Trophoblast cell (in vitro differentiated cells and primary cell): ENCODE measurements at regions not wholly inside any gene's neighbourhood (a gene's known extent, or its start where the extent isn't known, plus 50 kb on each side); places are given as distances from the start of the nearest gene placed in this dataset.

Experiments used
- DNase-seq, 2 donors: peaks; one replicate each; pipeline ENCODE4 v3.0.0-alpha.2; 2016
- H2AFZ ChIP-seq: 2 replicates; pipeline ENCODE4 v1.6.1; 2013; ENCODE audit warnings: low read length, moderate library complexity, mild to moderate bottlenecking; ENCODE audit not compliant: insufficient read depth, poor library complexity
- H2AK5ac ChIP-seq: 2 replicates; pipeline ENCODE4 v1.6.1; 2013; ENCODE audit warnings: mild to moderate bottlenecking, low read length
- H2BK120ac ChIP-seq: 2 replicates; pipeline ENCODE4 v1.6.1; 2013; ENCODE audit warnings: low read length, mild to moderate bottlenecking, moderate library complexity; ENCODE audit not compliant: insufficient read depth, poor library complexity
- H2BK12ac ChIP-seq: 2 replicates; pipeline ENCODE4 v1.6.1; 2013; ENCODE audit warnings: mild to moderate bottlenecking, low read length, moderate library complexity
- H2BK5ac ChIP-seq: 2 replicates; pipeline ENCODE4 v1.6.1; 2013; ENCODE audit warnings: low read length, low read depth, moderate library complexity, mild to moderate bottlenecking; ENCODE audit not compliant: poor library complexity
- H3K14ac ChIP-seq: 2 replicates; pipeline ENCODE4 v1.6.1; 2013; ENCODE audit warnings: mild to moderate bottlenecking, low read length
- H3K18ac ChIP-seq: 2 replicates; pipeline ENCODE4 v1.6.1; 2013; ENCODE audit warnings: mild to moderate bottlenecking, low read length
- H3K23ac ChIP-seq: 2 replicates; pipeline ENCODE4 v1.6.1; 2013; ENCODE audit warnings: low read length
- H3K27ac ChIP-seq: 2 replicates; pipeline ENCODE4 v1.5.1; 2013; ENCODE audit warnings: low read depth, mild to moderate bottlenecking, inconsistent platforms, low read length, moderate library complexity
- H3K27me3 ChIP-seq: 2 replicates; pipeline ENCODE4 v1.6.1; 2013; ENCODE audit warnings: inconsistent platforms, mild to moderate bottlenecking, low read length, moderate library complexity; ENCODE audit not compliant: insufficient read depth
- H3K36me3 ChIP-seq, 2 experiments: 1 replicate in 1 of 2; 2 replicates in 1 of 2; pipeline ENCODE4 v1.6.1; 2013; ENCODE audit warnings: low read length in 2 of 2, mild to moderate bottlenecking in 2 of 2, moderate library complexity in 1 of 2; ENCODE audit not compliant: insufficient read depth in 2 of 2, control insufficient read depth in 1 of 2
- H3K4ac ChIP-seq: 2 replicates; pipeline ENCODE4 v1.6.1; 2013; ENCODE audit warnings: low read depth, mild to moderate bottlenecking, low read length, moderate library complexity
- H3K4me1 ChIP-seq, 2 experiments: 1 replicate in 1 of 2; 2 replicates in 1 of 2; pipeline ENCODE4 v1.6.1; 2013; ENCODE audit warnings: low read length in 2 of 2, mild to moderate bottlenecking in 2 of 2, moderate library complexity in 1 of 2; ENCODE audit not compliant: insufficient read depth in 2 of 2, control insufficient read depth in 1 of 2
- H3K4me2 ChIP-seq: 2 replicates; pipeline ENCODE4 v1.6.1; 2013; ENCODE audit warnings: inconsistent platforms, mild to moderate bottlenecking, low read length, moderate library complexity
- H3K4me3 ChIP-seq: 2 replicates; pipeline ENCODE4 v1.5.1; 2013; ENCODE audit warnings: mild to moderate bottlenecking, low read depth, low read length, inconsistent platforms
- H3K79me1 ChIP-seq: one replicate; pipeline ENCODE4 v1.6.1; 2013; ENCODE audit warnings: low read length
- H3K79me2 ChIP-seq: 2 replicates; pipeline ENCODE4 v1.6.1; 2013; ENCODE audit warnings: low read length, mild to moderate bottlenecking; ENCODE audit not compliant: control insufficient read depth, insufficient read depth, poor library complexity
- H3K9ac ChIP-seq: 2 replicates; pipeline ENCODE4 v1.6.1; 2013; ENCODE audit warnings: mild to moderate bottlenecking, low read length
- H3K9me3 ChIP-seq: 2 replicates; pipeline ENCODE4 v1.6.1; 2013; ENCODE audit warnings: low read depth, mild to moderate bottlenecking, control low read depth, inconsistent platforms, low read length; ENCODE audit not compliant: insufficient read depth
- H4K12ac ChIP-seq: 2 replicates; pipeline ENCODE4 v1.6.1; 2013; ENCODE audit warnings: low read depth, mild to moderate bottlenecking, low read length, moderate library complexity
- H4K8ac ChIP-seq: 2 replicates; pipeline ENCODE4 v1.6.1; 2013; ENCODE audit warnings: low read depth, mild to moderate bottlenecking, low read length, moderate library complexity
- H4K91ac ChIP-seq: one replicate; pipeline ENCODE4 v1.6.1; 2013; ENCODE audit warnings: low read depth, mild to moderate bottlenecking, low read length, moderate library complexity
- WGBS: extraction: QIAGEN DNeasy Blood & Tissue Kit; methylation state at CpG from one replicate; pipeline ENCODE4 v1.1.7; 2013; ENCODE audit warnings: missing lambda C conversion rate; ENCODE audit not compliant: insufficient read length, insufficient coverage; ENCODE audit errors: extremely low coverage; 5-methylcytosine and 5-hydroxymethylcytosine counted together

DNA sequence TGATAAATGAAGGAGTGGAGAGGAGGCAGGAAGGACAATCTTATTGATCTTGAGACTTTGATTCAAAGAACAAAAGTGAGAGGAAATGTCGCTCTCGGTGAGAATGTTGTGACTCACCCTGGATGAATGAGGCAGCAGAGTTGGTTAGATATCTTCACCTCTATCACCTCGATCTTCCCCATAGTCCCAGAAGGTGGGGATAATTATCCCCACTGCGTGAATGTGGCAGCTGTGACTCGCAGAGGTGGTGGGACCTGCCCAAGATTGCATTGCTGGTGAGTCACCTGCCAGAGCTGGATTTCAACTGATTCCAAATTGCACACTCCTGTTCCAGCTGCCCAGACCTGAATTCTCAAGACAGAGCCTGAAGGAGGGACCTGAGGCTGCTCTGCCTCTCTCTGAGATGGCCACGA is 105.0 kb downstream of the MATN1 start:
- Histone ChIP-seq H3K27ac (no peak overlapping the region), H2AFZ (no peak overlapping the region), H2BK120ac (no peak overlapping the region)

GRCh38 chr1:30616759-30617158 is 106.6 kb downstream of the MATN1 start:
- Histone ChIP-seq H4K91ac (no peak overlapping the region), H3K4ac (no peak overlapping the region), H2AK5ac (no peak overlapping the region), H4K12ac (no peak overlapping the region), H3K23ac (no peak overlapping the region), H3K4me1 (peaks cover 4 to 7% of the 10 kb centered on the region in 2 experiments), H3K27ac (no peak overlapping the region), H3K36me3 (no peaks in the 10 kb centered on the region), H2BK120ac (no peak overlapping the region), H4K8ac (no peak overlapping the region), H3K4me2 (no peak overlapping the region), H3K18ac (no peak overlapping the region), H3K79me1 (no peaks in the 10 kb centered on the region), H3K27me3 (no peaks in the 10 kb centered on the region), H3K14ac (no peak overlapping the region), H2BK5ac (no peak overlapping the region), H3K9me3 (no peaks in the 10 kb centered on the region), H2AFZ (no peak overlapping the region), H3K4me3 (no peak overlapping the region), H3K79me2 (no peaks in the 10 kb centered on the region), H3K9ac (no peak overlapping the region), H2BK12ac (no peak overlapping the region)
- DNase-seq, result no peak
- WGBS, result no CpG with 5 or more reads among the region's 7 CpGs

More for the DNA sequence above, 105.0 kb downstream of the MATN1 start:
- no peak overlapping the region for H3K23ac ChIP-seq
- no peak overlapping the region for H3K14ac ChIP-seq
- H3K4me2 ChIP-seq, result no peak overlapping the region
- no peaks in the 10 kb centered on the region for H3K36me3 ChIP-seq
- H3K4me3 ChIP-seq, result no peak overlapping the region
- H3K4me1 ChIP-seq, result peaks cover 4 to 7% of the 10 kb centered on the region in 2 experiments
- no peak overlapping the region for H4K12ac ChIP-seq
- no peak overlapping the region for H2BK12ac ChIP-seq
- no CpG with 5 or more reads among the region's 6 CpGs for WGBS
- no peaks in the 10 kb centered on the region for H3K79me1 ChIP-seq
- H3K27me3 ChIP-seq, result no peaks in the 10 kb centered on the region
- H3K79me2 ChIP-seq, result no peaks in the 10 kb centered on the region
- H2BK5ac ChIP-seq, result no peak overlapping the region
- no peak overlapping the region for H4K8ac ChIP-seq
- H4K91ac ChIP-seq, result no peak overlapping the region
- H3K4ac ChIP-seq, result no peak overlapping the region
- H3K9me3 ChIP-seq, result peaks cover 3% of the 10 kb centered on the region
- H2AK5ac ChIP-seq, result no peak overlapping the region
- H3K18ac ChIP-seq, result no peak overlapping the region
- DNase-seq, result peak; percentile 77 to 79
- no peak overlapping the region for H3K9ac ChIP-seq

- Histone ChIP-seq H4K91ac (no peak overlapping the region), H3K18ac (no peak overlapping the region), H2BK12ac (no peak overlapping the region), H2BK120ac (no peak overlapping the region), H3K9me3 (no peaks in the 10 kb centered on the region), H3K79me1 (no peaks in the 10 kb centered on the region), H3K23ac (no peak overlapping the region), H2AFZ (no peak overlapping the region), H3K4me3 (no peak overlapping the region), H2AK5ac (no peak overlapping the region), H3K14ac (no peak overlapping the region), H2BK5ac (no peak overlapping the region), H3K36me3 (no peaks in the 10 kb centered on the region), H4K8ac (no peak overlapping the region), H3K79me2 (no peaks in the 10 kb centered on the region), H3K27me3 (no peaks in the 10 kb centered on the region), H3K9ac (no peak overlapping the region), H4K12ac (no peak overlapping the region), H3K4ac (no peak overlapping the region), H3K27ac (no peak overlapping the region), H3K4me2 (no peak overlapping the region), H3K4me1 (peaks cover 4 to 7% of the 10 kb centered on the region in 2 experiments)
- DNase-seq, result no peak
- WGBS, result no CpG with 5 or more reads among the region's 8 CpGs
These were observed 107.4 kb downstream of the MATN1 start for GRCh38 chr1:30615816-30616590.

GRCh38 chr1:30615076-30615795 is 108.1 kb downstream of the MATN1 start:
- H3K4me2 ChIP-seq, result no peak overlapping the region
- H3K23ac ChIP-seq, result no peak overlapping the region
- H3K14ac ChIP-seq, result no peak overlapping the region
- H2BK12ac ChIP-seq, result no peak overlapping the region
- no peak overlapping the region for H3K9ac ChIP-seq
- H3K9me3 ChIP-seq, result no peaks in the 10 kb centered on the region
- H3K4me3 ChIP-seq, result no peak overlapping the region
- no peak overlapping the region for H3K27ac ChIP-seq
- H3K27me3 ChIP-seq, result no peaks in the 10 kb centered on the region
- H2AK5ac ChIP-seq, result no peak overlapping the region
- no peak overlapping the region for H2BK120ac ChIP-seq
- H3K79me1 ChIP-seq, result no peaks in the 10 kb centered on the region
- DNase-seq, result peak in 1 of 2 donors; percentile 33
- no peak overlapping the region for H4K8ac ChIP-seq
- no peak overlapping the region for H3K4ac ChIP-seq
- H2AFZ ChIP-seq, result no peak overlapping the region
- H3K4me1 ChIP-seq, result peaks cover 4 to 7% of the 10 kb centered on the region in 2 experiments
- no CpG with 5 or more reads among the region's 3 CpGs for WGBS
- no peak overlapping the region for H4K12ac ChIP-seq
- no peaks in the 10 kb centered on the region for H3K36me3 ChIP-seq
- no peaks in the 10 kb centered on the region for H3K79me2 ChIP-seq
- no peak overlapping the region for H2BK5ac ChIP-seq
- no peak overlapping the region for H3K18ac ChIP-seq
- H4K91ac ChIP-seq, result no peak overlapping the region
